AG09309 (cell line): ENCODE measurements at regions not wholly inside any gene's neighbourhood (a gene's known extent, or its start where the extent isn't known, plus 50 kb on each side); places are given as distances from the start of the nearest gene placed in this dataset.
"Not testable (repeated sequence)": the region's sequence is repeated elsewhere in the genome, so short reads cannot be mapped to it uniquely, and the experiment has no call there.

Experiments
- DNase-seq: peaks from one replicate; pipeline ENCODE4 v3.0.0-alpha.2; 2010; ENCODE audit warnings: low read depth
- H3K4me3 ChIP-seq: 2 replicates; pipeline ENCODE4 v1.5.1; 2011; ENCODE audit warnings: mild to moderate bottlenecking, low read depth, low read length, moderate library complexity; ENCODE audit not compliant: control insufficient read depth
- CTCF ChIP-seq: IDR thresholded peaks from 2 replicates; pipeline ENCODE4 v1.5.1; 2011; ENCODE audit warnings: mild to moderate bottlenecking, low read depth, low read length, inconsistent platforms; ENCODE audit not compliant: insufficient read depth, control insufficient read depth; ENCODE audit errors: missing control alignments

GRCh38 chr15:53923741-53924140, 54.5 kb upstream of the UNC13C start:
- H3K4me3 ChIP-seq, DNase-seq: not testable (repeated sequence)

GRCh38 chr15:53918180-53919079, 59.8 kb upstream of the UNC13C start:
- DNase-seq = no peak
- no peak overlapping the region for H3K4me3 ChIP-seq
- no peak for TF ChIP-seq CTCF

GRCh38 chr15:53917109-53917508, 61.1 kb upstream of the UNC13C start:
- DNase-seq = no peak
- H3K4me3 ChIP-seq = no peak overlapping the region
- TF ChIP-seq CTCF = no peak

DNA sequence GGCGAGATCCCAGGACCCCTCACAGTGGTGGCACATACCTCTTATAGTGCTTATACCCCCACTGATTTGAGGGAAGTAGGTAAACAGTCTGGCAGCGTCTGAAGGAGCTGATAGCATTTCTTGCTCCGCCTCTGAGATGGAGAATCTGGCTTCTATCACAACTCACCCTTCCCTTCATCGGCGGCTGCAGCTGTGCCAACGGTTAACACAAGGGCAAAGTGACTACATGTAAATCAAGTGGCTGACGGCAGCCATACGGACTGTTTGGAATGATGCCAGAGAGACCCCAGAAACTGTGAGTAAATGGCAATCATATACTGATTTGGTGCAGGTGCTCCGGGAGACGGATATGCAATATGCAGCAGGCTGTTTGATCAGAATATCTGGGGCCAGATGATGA, 66.8 kb upstream of the UNC13C start:
- no peak for DNase-seq
- no peak overlapping the region for H3K4me3 ChIP-seq
- TF ChIP-seq CTCF = no peak

DNA sequence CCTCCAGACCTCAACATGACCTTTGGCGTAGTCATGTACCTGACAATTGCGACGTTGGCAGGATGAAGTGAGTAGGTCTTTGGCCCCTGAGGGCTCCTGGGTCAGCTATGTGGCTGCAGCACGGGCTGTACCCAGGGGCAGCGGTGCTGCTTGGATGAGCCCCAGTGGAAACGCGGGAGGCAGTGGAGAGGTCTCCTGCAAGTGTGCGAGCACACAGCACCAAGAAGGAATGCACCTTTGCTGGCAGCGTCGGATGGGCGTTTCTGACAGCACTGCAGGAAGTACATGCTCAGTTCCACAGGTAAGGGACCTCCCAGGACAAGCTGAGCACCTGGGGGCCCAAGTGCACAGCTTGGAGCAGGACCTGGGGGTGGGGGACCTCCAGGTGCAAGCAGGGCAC, 67.4 kb upstream of the UNC13C start:
- DNase-seq = no peak
- no peak overlapping the region for H3K4me3 ChIP-seq
- TF ChIP-seq CTCF = no peak

DNA sequence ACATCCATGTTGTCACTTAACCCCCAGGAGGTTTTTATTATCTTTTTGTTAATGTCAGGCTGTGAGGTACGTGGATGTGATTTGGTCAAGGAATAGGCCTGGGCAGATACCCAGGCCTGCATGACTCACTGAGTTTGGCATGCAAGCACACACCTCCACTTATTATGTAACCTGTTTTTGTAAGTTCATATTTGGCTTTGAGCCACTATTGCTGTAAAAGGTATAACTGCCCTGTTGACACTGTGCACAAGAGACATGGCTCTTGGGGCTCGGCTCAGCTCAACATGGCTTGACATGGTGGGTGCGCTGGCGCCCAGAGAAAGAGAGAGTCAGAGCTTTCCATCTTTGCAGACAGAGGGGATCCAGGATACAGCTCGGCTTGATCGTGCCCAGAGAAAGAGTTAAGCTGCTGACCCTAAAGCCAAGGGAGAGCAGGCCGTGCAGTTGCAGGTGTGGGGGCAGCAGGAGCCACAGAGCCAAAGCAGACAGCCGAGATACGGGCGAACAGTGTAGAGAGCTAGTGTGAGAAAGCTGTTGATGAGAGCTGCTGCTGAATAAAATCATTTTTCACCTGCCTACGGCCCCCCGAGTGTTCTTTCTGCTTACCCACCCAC, 67.9 kb upstream of the UNC13C start:
- DNase-seq = no peak
- H3K4me3 ChIP-seq = no peak overlapping the region
- no peak for TF ChIP-seq CTCF

- no peak overlapping the region for H3K4me3 ChIP-seq
- TF ChIP-seq CTCF = no peak
- no peak for DNase-seq
These were observed 75.1 kb upstream of the UNC13C start for GRCh38 chr15:53903129-53903528.

DNA sequence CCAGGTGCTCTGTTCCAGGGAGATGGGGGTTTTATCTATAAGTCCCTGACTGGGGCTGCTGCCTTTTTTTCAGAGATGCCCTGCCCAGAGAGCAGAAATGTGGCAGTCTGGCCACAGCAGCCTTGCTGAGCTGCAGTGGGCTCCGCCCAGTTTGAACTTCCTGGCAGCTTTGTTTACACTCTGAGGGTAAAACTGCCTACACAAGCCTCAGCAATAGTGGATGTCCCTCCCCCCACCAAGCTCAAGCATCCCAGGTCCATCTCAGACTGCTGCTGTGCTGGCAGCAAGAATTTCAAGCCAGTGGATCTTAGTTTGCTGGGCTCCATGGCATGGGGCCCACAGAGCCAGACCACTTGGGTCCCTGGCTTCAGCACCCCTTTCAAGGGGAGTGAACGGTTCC, 84.8 kb upstream of the UNC13C start:
- DNase-seq, H3K4me3 ChIP-seq: not testable (repeated sequence)

DNA sequence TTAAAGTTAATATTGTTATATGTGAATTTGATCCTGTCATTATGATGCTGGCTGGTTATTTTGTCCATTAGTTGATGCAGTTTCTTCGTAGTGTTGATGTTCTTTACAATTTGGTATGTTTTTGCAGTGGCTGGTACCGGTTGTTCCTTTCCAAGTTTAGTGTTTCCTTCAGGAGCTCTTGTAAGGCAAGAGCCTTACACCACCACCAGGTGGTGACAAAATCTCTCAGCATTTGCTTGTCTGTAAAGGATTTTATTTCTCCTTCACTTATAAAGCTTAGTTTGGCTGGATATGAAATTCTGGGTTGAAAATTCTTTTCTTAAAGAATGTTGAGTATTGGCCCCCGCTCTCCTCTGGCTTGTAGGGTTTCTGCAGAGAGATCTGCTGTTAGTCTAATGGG, 86.4 kb upstream of the UNC13C start:
- not testable (repeated sequence) for H3K4me3 ChIP-seq, DNase-seq
